ENCODE measurements at regions not wholly inside any gene's neighbourhood (a gene's known extent, or its start where the extent isn't known, plus 50 kb on each side); places are given as distances from the start of the nearest gene placed in this dataset.

DNA sequence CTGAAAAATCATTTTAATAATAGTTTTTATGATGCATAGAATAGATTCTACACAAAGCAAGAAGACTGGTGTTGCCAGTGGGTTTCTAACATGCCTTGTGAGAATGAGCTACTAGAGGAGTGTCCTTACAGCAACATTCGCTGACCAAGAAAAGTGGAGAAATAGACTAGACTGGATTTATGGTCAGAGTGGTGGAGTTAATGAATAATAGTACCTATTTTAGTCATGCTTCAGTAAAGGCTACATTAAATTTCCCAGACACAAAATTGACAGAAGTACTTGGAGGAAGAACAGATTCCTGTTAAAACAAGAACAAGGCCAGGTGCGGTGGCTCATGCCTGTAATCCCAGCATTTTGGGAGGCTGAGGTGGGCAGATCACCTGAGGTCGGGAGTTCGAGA is 539.2 kb downstream of the ETS1 start:
- TF ChIP-seq, protein P1, sequence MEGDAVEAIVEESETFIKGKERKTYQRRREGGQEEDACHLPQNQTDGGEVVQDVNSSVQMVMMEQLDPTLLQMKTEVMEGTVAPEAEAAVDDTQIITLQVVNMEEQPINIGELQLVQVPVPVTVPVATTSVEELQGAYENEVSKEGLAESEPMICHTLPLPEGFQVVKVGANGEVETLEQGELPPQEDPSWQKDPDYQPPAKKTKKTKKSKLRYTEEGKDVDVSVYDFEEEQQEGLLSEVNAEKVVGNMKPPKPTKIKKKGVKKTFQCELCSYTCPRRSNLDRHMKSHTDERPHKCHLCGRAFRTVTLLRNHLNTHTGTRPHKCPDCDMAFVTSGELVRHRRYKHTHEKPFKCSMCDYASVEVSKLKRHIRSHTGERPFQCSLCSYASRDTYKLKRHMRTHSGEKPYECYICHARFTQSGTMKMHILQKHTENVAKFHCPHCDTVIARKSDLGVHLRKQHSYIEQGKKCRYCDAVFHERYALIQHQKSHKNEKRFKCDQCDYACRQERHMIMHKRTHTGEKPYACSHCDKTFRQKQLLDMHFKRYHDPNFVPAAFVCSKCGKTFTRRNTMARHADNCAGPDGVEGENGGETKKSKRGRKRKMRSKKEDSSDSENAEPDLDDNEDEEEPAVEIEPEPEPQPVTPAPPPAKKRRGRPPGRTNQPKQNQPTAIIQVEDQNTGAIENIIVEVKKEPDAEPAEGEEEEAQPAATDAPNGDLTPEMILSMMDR (IDR thresholded peaks at IDR 0.05), result no peak
- H3K36me3 ChIP-seq, result no peaks in the 10 kb centered on the region
- intact Hi-C loops (cut with DNase I), result no loop called here
- H3K27me3 ChIP-seq, result no peaks in the 10 kb centered on the region
- no peak overlapping the region for H3K4me3 ChIP-seq
- H3K9me3 ChIP-seq, result no peaks in the 10 kb centered on the region
- H3K27ac ChIP-seq, result no peak overlapping the region
- ATAC-seq (no peak), DNase-seq (no peak)
- H3K4me1 ChIP-seq, result peaks cover 13% of the 10 kb centered on the region

DNA sequence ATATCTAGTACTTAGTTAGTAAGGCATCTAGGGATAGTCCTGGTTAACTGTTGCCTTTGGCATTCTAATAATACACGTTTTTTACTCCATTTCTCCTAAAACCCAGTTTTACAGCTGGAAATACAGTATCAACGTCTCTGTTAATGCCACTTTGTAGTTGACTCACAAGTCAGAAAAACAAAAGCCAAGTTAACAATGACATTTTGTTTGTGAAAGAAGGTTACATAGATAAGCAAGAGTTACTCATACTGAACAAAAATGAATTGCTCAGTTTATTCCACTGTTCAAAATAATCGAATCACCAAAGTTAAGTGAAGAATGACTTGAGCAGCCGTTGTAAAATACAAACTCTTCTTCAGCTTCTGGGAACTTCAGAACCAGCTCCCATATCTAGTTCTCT is 540.3 kb downstream of the ETS1 start:
- Histone ChIP-seq H3K4me3 (no peak overlapping the region), H3K4me1 (peaks cover 2% of the 10 kb centered on the region), H3K36me3 (no peaks in the 10 kb centered on the region), H3K27me3 (no peaks in the 10 kb centered on the region), H3K9me3 (no peaks in the 10 kb centered on the region), H3K27ac (no peak overlapping the region)
- intact Hi-C loops (cut with DNase I), result no loop called here
- no peak for ATAC-seq
- TF ChIP-seq, protein P1 (IDR thresholded peaks at IDR 0.05), result no peak
- DNase-seq, result no peak

DNA sequence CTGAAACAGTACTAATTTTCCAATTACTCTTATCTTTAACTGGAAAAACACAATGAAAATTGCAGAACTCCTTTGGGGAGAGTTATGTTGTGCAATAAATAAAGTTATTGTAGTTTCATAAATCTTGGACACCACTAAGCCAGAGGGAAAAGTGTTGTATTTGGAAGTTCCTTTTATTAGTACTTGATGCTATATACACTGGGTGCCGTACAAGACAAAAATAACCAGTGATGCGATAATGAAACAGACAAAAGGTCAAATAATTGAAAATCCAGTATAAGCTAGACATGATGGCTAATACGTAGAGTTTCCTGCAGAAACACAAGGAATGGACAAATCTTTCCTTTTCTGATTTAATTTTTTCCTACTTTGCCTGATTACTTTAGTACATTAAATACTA is 541.1 kb downstream of the ETS1 start:
- TF ChIP-seq, protein P1 (IDR thresholded peaks at IDR 0.05), result no peak
- intact Hi-C loops (cut with DNase I), result no loop called here
- DNase-seq (no peak), ATAC-seq (no peak)
- Histone ChIP-seq H3K27me3 (no peaks in the 10 kb centered on the region), H3K9me3 (no peaks in the 10 kb centered on the region), H3K4me1 (no peaks in the 10 kb centered on the region), H3K4me3 (no peak overlapping the region), H3K36me3 (no peaks in the 10 kb centered on the region), H3K27ac (no peak overlapping the region)

DNA sequence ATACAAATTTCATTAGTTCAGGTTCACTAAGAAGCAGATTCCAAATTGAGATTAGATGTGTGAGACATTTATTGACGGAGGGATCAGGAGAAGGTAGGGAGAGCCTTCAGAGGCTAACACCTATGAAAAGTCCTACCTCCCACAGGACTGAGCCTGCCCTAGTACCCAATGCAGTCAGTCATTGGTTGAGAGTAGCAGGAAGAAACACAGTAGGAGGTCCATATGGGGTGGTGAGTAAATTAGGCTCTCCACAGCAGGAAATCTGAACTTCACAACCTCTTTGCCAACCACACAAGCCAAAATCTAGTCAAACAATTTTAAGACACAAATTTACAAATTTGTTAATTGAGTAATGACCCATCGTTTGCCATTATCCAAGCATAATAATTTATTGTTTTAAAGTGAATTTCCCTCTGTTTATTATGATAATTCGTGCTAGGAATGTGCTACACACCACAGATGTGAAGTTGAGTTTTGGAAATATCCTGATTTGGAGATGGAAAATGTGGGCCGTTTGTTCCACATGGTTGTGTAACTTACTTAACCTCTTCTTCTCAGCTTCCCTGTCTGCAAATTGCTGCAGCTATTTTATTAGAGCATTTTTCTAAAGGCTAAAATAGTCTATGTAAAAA is 542.1 kb downstream of the ETS1 start:
- intact Hi-C loops (cut with DNase I), result no loop called here
- Histone ChIP-seq H3K9me3 (no peaks in the 10 kb centered on the region), H3K4me1 (no peaks in the 10 kb centered on the region), H3K4me3 (no peak overlapping the region), H3K36me3 (no peaks in the 10 kb centered on the region), H3K27ac (no peak overlapping the region), H3K27me3 (no peaks in the 10 kb centered on the region)
- DNase-seq, result no peak
- no peak for ATAC-seq
- TF ChIP-seq, protein P1 (IDR thresholded peaks at IDR 0.05), result no peak

DNA sequence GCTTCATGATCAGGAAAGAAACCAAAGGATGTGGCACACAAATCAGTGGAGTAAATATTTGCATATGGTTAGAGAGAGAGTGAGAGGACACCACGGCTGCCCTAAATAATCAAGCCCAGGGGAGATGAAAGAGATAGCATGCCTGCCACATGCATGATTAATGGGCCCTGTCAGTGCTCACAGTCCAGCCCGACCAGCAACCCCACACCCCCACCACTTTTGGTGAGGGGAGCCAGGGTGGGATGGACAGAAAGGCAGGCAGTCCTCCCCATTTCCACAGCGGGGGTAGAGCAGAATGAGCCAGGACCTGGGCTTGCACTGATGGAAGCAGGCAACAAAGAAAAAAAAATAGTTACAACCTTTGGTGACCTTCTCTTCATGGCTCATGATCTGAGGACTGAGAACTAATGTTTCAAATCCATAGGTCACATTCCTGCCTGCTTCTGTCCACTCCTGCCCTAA is 545.0 kb downstream of the ETS1 start:
- no peaks in the 10 kb centered on the region for H3K27me3 ChIP-seq
- H3K27ac ChIP-seq, result no peak overlapping the region
- H3K4me1 ChIP-seq, result peaks cover 10% of the 10 kb centered on the region
- H3K36me3 ChIP-seq, result no peaks in the 10 kb centered on the region
- DNase-seq (no peak), ATAC-seq (no peak)
- H3K9me3 ChIP-seq, result no peaks in the 10 kb centered on the region
- TF ChIP-seq, protein P1 (IDR thresholded peaks at IDR 0.05), result no peak
- no peak overlapping the region for H3K4me3 ChIP-seq
- intact Hi-C loops (cut with DNase I), result no loop called here

DNA sequence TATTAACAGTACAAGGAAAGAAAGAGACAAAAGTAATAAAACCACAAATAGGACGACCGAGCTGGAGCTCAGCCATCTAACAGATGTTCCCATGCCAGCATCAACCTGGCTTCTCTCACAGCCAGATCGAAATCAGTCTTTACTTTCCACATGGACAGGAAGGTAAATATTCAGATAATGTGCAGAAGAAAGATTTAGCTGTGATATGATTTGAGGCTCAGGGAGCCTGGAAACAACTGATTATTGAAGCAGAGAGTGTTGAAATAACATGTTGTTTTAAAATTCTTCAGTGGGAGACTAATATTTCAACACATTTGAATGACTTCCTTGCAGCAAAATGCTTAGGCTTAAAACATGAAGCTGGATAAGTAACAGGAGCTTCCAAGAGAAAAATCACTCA is 546.8 kb downstream of the ETS1 start:
- no peak for ATAC-seq
- Histone ChIP-seq H3K27ac (no peak overlapping the region), H3K36me3 (no peaks in the 10 kb centered on the region), H3K9me3 (no peaks in the 10 kb centered on the region), H3K4me3 (no peak overlapping the region), H3K4me1 (peaks cover 10% of the 10 kb centered on the region), H3K27me3 (no peaks in the 10 kb centered on the region)
- no peak for DNase-seq
- TF ChIP-seq, protein P1 (IDR thresholded peaks at IDR 0.05), result no peak
- intact Hi-C loops (cut with DNase I), result no loop called here
